HG03103 (cell line): ENCODE measurements at regions not wholly inside any gene's neighbourhood (a gene's known extent, or its start where the extent isn't known, plus 50 kb on each side); places are given as distances from the start of the nearest gene placed in this dataset.

Source experiments
- ATAC-seq: cut with Tn5 transposase; IDR thresholded peaks from one replicate; pipeline ENCODE4 v1.9.1; 2021; ENCODE audit warnings: low read depth; ENCODE audit not compliant: unreplicated experiment

DNA sequence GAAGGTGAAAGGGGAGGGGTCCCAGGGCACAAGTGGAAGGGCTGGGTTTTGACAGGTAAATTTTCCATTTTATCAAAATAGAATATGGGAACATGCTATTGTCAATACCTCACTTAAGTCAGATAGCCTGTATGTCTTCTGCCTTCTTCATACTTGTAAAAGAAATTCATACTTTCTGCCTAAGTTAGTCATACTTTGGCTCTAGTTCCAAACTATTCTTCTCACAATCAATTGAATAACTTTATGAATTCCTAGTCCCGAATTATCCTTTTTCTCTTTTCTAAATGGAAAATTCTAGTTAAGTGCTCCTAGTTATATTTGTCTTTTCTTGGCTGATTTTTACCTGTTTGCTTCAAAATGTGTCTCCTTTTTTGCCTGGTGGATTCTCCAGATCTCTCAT is 271.4 kb downstream of the CSNK1G3 start:
- ATAC-seq = no peak

GRCh38 chr5:123778641-123779040 is 266.7 kb downstream of the CSNK1G3 start:
- ATAC-seq = no peak

GRCh38 chr5:123776761-123777160 is 264.8 kb downstream of the CSNK1G3 start:
- no peak for ATAC-seq

- no peak for ATAC-seq
Observed at GRCh38 chr5:123771715-123772114, 259.7 kb downstream of the CSNK1G3 start.

- no peak for ATAC-seq
Observed at GRCh38 chr5:123763201-123763600, 251.2 kb downstream of the CSNK1G3 start.

DNA sequence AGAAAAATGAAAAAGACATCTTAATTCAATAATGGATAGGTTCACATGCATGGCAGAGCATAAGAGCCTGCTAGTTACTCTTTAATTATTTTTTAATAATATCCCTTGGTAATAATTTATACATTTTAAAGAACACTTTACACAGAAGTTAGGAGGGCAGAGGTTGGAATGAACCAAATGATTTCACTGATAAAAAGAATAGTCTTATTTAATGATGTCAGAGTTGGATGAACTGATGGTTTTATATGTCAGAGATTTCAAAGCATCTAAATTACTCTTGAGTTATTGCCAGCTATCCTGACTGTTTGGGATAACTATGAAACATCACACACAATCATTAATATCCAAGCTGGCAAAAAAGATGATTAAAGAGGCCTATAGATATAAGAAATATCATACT is 244.8 kb downstream of the CSNK1G3 start:
- no peak for ATAC-seq

DNA sequence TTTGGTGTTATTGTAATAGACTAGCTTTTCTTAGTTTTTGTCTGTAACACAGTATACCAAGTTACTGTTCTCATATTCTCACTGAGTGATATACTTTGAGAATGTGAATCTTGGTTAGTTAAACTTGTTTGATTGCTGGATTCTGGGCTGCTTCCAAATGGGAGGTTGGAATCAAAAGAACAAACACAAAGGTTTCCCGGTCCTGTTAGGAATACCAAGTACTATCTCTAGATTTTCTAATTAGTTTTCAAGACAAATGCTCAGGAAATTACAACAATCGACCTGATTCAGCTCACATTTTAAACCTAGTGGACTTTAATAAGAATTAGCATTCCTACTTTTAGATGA is 244.3 kb downstream of the CSNK1G3 start:
- ATAC-seq = no peak

DNA sequence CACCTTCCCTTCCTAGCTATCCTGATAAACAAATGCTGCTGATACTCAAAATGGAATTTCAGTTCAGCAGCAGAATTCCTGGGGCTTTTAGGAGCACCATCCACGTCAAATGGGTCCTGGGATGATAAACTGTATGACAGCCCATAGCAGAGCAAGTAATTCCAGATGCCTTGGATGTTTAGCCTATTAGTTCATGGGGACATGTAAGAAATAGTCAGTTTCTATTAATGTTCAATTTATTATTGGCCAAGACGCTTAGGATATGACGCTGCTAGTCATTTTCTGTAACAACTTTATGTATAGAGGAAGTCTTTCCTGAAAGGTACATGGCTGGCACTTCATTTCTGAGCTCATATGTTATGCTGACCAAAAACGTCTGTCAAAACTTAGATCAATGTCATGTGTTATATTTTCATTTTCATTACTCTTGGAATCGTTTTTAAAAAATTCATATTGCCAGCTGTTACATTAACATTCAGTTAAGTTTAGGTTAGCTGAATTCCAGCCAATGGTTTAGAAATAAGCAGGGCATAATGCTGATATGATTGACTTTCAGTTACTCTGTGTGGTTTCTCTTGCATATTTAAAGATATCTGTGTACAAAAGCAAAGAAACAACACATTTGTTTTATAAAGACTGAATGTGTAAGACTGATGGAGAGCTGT is 243.8 kb downstream of the CSNK1G3 start:
- no peak for ATAC-seq

- no peak for ATAC-seq
Observed at GRCh38 chr5:123754908-123755307, 242.9 kb downstream of the CSNK1G3 start.

GRCh38 chr5:123753937-123754891 is 242.2 kb downstream of the CSNK1G3 start:
- ATAC-seq = no peak

GRCh38 chr5:123753180-123753936 is 241.4 kb downstream of the CSNK1G3 start:
- no peak for ATAC-seq

DNA sequence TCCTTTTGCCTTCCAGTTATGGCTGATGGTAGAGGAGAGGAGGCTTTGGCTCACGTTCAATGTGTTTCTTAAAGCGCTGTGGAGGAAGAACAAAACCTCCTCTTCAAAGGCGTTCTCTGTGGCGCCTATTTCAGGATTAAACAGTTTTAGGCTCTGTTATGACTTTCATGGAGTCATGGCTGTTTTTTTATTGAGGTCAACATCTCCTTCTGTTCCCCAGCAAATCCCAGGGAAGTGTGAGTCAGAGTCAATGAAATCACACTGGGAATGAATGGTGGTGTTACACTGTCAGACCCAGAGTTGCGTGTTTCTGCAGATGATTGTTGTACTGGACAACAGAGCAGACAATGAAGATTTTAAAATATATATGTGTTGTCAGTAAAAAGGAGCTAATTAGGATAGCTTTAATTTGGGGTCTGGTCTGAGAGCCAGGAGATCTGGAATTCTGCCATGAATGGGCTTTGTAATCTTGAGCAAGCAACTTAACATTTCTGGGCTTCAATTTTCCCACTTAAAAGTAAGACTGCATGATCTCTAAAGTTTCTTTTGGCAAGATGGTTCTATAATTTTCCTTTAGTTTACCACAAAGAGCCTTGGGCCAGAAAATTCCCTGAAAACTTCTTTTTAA is 240.7 kb downstream of the CSNK1G3 start:
- ATAC-seq = no peak

DNA sequence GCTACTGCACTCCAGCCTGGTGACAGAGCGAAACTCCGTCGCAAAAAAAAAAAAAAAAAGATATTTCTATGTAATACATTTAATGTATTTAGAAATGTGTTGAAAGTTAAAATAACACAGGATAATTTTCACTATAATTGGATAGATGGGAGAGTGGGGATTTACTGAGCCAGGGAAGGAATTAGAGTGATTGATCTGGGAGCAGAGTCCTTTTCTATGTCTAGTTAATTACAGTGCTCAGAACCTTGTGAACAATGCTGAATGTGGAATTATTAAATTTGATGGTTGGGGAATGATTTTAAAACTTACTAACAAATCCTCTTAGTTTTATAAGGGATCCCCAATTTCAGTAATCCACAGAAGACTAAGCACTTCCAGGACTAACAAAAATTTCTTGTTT is 239.7 kb downstream of the CSNK1G3 start:
- no peak for ATAC-seq

- no peak for ATAC-seq
Observed at GRCh38 chr5:123748239-123748638, 236.3 kb downstream of the CSNK1G3 start.

- no peak for ATAC-seq
Observed at GRCh38 chr5:123746683-123747360, 234.8 kb downstream of the CSNK1G3 start.

DNA sequence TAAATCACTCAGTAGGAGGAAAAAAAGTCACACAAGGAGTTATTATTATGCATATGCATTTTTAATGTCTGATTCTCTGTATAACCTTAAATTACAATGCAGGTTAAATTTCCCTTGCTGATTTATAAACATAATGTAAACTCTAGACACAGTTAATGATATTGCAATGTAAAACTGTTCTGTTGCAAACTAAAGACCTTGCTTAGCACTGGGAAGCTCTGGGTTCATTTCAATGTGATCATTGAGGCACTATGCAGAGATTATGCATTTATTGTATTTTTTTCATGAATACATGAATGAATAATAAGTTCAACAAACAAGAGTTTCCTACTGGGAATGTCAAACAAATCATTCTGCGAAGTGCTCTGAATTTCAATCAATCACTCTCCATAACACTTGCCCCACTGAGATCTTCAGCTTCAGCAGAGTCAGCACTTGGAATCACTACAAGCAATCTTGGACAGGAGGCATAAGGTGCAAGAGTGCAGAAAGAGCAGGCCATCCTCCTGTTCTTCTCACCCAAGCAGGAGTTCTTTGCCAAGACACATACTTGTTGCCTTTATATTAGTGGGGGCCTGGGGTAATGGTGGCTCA is 232.1 kb downstream of the CSNK1G3 start:
- no peak for ATAC-seq

DNA sequence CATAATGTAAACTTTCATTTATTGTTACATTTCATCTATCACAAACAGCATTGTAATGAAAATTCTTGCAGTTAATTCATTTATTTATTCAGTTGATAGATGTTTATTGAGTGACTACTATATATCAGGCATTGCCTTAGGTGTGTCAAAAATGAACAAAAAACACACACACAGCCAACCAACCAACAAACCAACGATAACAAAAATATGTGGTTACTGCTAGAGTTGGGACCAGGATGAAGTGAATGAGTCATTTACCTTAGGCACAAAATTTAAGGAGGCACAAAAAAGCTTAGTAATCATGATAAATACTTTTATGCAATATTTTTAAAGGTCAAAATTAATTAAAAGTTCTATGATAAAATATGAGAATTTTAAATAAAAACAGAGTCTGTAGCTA is 223.4 kb downstream of the CSNK1G3 start:
- no peak for ATAC-seq

- ATAC-seq = no peak
Observed at GRCh38 chr5:123732257-123732656, 220.3 kb downstream of the CSNK1G3 start.

DNA sequence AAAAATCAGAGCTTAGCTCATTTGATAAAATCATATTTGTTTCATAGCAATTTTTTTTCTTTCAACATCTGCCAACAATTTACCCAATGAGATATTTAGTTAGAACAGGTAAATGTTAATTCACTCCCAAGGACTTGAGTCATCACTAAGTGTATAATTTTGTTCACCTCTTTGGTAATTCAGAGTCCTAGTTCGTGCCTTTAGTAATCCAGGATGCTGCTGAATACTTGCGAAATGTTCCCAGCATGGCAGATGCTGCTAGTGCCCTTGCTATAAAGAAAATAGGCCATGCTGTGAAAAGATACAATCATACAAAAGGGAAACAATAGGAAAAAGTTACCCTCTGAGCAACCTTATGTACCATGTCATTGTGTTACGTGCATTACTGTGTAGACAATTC is 210.5 kb downstream of the CSNK1G3 start:
- no peak for ATAC-seq
